ENCODE measurements at regions not wholly inside any gene's neighbourhood (a gene's known extent, or its start where the extent isn't known, plus 50 kb on each side); places are given as distances from the start of the nearest gene placed in this dataset.

GRCh38 chr10:8278099-8278498, 223.6 kb downstream of the GATA3 start:
- TF ChIP-seq YY1 (IDR thresholded peaks at IDR 0.05; ENCODE audit: insufficient read depth, insufficient read length) = no peak
- TF ChIP-seq SUZ12 (IDR thresholded peaks at IDR 0.05; ENCODE audit: extremely low read depth, insufficient read depth, insufficient read length) = no peak
- no peak for TF ChIP-seq ZNF274 (IDR thresholded peaks at IDR 0.05; ENCODE audit: low read depth, low read length)
